Prostate gland (tissue), 2 donors: ENCODE measurements at regions not wholly inside any gene's neighbourhood (a gene's known extent, or its start where the extent isn't known, plus 50 kb on each side); places are given as distances from the start of the nearest gene placed in this dataset.

Experiments used
- CTCF ChIP-seq, 4 experiments: fragments of 200-600 bp in 2 of 4; fragments of 450-650 bp in 2 of 4; sonication (generic) in 2 of 4; IDR thresholded peaks; 1 replicate in 3 of 4; 2 replicates in 1 of 4; pipeline ENCODE4 v1.5.1; 2016 to 2019; ENCODE audit warnings: antibody characterized with exemption in 4 of 4, mild to moderate bottlenecking in 2 of 4, moderate library complexity in 2 of 4
- POLR2A ChIP-seq: fragments of 450-650 bp; IDR thresholded peaks from one replicate; pipeline ENCODE4 v1.6.1; 2016; ENCODE audit warnings: antibody characterized with exemption, mild to moderate bottlenecking

- TF ChIP-seq POLR2A (no peak), CTCF (IDR thresholded peaks at IDR 0.05) (no peak)
Observed at GRCh38 chr9:79928661-79929223, 357.0 kb downstream of the TLE4 start.
